COLO829 (cell line): ENCODE measurements at regions not wholly inside any gene's neighbourhood (a gene's known extent, or its start where the extent isn't known, plus 50 kb on each side); places are given as distances from the start of the nearest gene placed in this dataset.
"Not testable (repeated sequence)": the region's sequence is repeated elsewhere in the genome, so short reads cannot be mapped to it uniquely, and the experiment has no call there.

Source experiments
- DNase-seq: peaks from one replicate; pipeline ENCODE4 v3.0.0; 2012; ENCODE audit warnings: low spot score

DNA sequence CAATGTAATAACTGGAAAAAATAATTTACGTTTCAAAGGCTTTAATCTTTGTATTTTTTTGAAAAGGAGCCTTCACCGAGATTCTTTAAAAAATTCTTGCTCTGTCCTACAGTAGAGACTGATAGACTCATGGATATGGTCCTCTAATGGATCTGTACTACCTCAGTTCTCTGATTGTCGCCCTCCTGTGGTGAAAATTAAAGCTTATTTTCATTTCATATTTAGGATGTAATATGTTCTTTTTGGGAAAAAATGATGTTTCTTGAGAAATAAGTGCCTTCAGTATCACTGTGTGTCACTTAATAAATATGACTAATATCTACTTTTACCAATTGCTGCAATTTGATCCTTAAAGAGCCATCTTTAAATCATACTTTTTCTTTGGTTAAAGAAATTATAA, 4593.3 kb upstream of the OR11H1 start:
- not testable (repeated sequence) for DNase-seq

DNA sequence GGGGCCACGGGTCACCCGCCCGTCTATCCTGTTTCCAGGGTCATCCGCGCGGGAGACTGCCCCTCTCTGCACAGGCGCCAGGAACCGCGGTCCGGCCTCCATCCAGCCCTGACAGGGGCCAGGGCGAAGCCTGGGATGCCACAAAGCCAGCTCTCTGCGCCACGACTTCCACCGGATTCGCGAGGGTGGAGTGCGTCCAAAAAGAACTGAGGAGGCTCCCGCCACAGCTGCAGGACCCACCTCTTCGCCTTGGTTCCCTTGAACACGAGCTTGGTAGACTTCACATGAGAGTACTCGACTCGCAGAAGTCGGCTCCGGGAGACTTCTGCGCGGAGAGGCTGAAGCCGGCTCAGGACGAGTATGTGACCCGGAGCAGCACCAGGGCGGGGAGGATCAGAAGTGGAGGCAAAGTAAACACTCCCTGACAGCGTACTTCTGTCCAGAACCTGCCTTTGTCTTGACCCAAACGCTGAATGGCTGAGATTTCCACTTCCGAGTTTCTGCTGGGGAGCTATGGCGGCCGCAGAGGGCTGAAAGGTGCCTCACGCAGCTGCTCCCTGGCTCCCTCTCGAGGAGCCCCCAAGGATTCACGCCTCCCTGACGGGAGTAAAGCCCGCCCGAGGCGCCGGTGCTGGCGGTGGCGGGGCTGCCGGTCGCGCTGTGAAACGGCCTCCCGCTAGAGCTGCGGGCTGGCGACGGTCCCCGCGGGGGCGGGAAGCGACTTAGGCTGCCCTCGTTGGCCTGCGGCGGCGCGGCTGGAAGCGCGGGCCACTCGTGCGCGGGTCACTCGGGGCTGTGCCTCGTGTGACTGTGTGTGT, 4566.7 kb upstream of the OR11H1 start:
- DNase-seq: peak; percentile 73

DNA sequence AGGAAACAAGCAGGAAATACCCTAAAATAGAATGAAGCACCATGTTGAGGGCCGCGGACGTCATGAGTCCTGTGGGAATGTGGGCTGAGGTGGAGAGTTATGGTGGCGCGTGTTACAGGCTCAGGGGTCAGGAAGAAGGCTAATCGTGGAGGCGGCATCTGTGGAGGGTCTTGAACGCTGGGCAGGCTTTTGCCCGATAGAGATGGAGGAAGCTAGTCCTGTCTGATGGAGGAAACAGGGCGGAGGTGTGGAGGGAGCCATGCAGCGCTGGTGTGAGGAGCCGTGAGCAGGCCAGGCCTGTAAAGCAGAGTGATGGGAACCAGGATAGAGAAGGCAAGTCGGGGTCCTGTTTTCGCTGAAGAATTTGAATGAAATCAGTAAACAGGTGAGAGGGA, 4566.1 kb upstream of the OR11H1 start:
- not testable (repeated sequence) for DNase-seq
